Lung (tissue), 11 donors: ENCODE measurements at regions not wholly inside any gene's neighbourhood (a gene's known extent, or its start where the extent isn't known, plus 50 kb on each side); places are given as distances from the start of the nearest gene placed in this dataset.

Experiments used
- ATAC-seq: fragments of 200-7000 bp; cut with Tn5 transposase; one replicate; pipeline ENCODE4 v1.9.1; 2020; ENCODE audit warnings: moderate number of reproducible peaks; ENCODE audit not compliant: insufficient read depth, low FRiP score
- DNase-seq, 3 donors: peaks; one replicate each; pipeline ENCODE4 v3.0.0-alpha.2; 2013 to 2017
- H3K27ac ChIP-seq, 2 donors: one replicate each; pipeline ENCODE4 v1.5.1; 2013; ENCODE audit warnings: mild to moderate bottlenecking in 2 of 2, moderate library complexity in 2 of 2, control low read depth in 1 of 2, inconsistent platforms in 1 of 2, low read depth in 1 of 2, low read length in 1 of 2
- H3K27me3 ChIP-seq, 3 donors: one replicate each; pipeline ENCODE4 v1.5.1; 2013; ENCODE audit warnings: low read length in 2 of 3; ENCODE audit not compliant: control insufficient read depth in 3 of 3, insufficient read depth in 3 of 3
- H3K36me3 ChIP-seq, 4 donors: one replicate each; pipeline ENCODE4 v1.5.1; 2013; ENCODE audit warnings: low read length in 4 of 4, mild to moderate bottlenecking in 1 of 4, moderate library complexity in 1 of 4; ENCODE audit not compliant: control insufficient read depth in 4 of 4, insufficient read depth in 4 of 4
- H3K4me1 ChIP-seq, 5 donors: one replicate each; pipeline ENCODE4 v1.5.1; 2013; ENCODE audit warnings: low read length in 5 of 5, mild to moderate bottlenecking in 2 of 5, moderate library complexity in 1 of 5; ENCODE audit not compliant: control insufficient read depth in 5 of 5, insufficient read depth in 5 of 5
- H3K4me3 ChIP-seq: one replicate; pipeline ENCODE4 v1.5.1; 2013; ENCODE audit warnings: mild to moderate bottlenecking, control low read depth, moderate library complexity
- H3K9ac ChIP-seq, 2 donors: one replicate each; pipeline ENCODE4 v1.5.1; 2013; ENCODE audit warnings: low read length in 2 of 2, control low read depth in 1 of 2; ENCODE audit not compliant: insufficient read depth in 1 of 2
- H3K9me3 ChIP-seq, 4 donors: one replicate each; pipeline ENCODE4 v1.5.1; 2013; ENCODE audit warnings: low read length in 3 of 4, mild to moderate bottlenecking in 1 of 4, moderate library complexity in 1 of 4; ENCODE audit not compliant: control insufficient read depth in 4 of 4, insufficient read depth in 3 of 4
- WGBS, 2 donors: extraction: QIAGEN DNeasy Blood & Tissue Kit; methylation state at CpG; one replicate each; pipeline ENCODE4 v1.1.7; 2013; 5-methylcytosine and 5-hydroxymethylcytosine counted together
- TF ChIP-seq, protein P1 (sequence below): IDR thresholded peaks from 2 replicates; pipeline ENCODE4 v1.5.1; 2012; ENCODE audit warnings: mild to moderate bottlenecking; ENCODE audit errors: control extremely low read depth, extremely low read depth
- donor health status: control.
- donor health status: control.
- donor health status: Bipolar disorder and iron deficiency.
- donor health status: healthy.
- donor health status: DM: yes; HTN: yes; CAD: no.

DNA sequence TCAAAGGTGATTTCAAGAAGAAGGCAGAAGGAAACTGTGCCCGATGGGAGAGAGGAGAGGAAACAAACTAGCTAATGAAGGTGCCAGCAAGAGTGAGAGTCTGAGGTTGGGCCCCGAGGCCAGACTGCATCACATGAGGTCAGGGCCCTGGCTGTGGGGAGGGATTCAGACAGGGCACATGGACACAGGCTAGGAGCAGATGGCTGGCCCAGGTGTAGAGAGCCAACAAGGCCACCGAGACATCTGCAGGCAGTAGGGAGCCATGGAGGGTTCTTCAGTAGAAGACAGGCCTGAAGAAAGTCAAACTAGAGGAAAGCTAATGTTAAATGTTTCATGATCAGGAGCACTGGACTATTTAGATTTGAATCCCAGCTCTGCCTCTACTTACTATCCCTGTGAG, 755.0 kb upstream of the RAB6C start:
- no peaks in the 10 kb centered on the region for H3K9me3 ChIP-seq
- H3K27ac ChIP-seq: no peak overlapping the region
- TF ChIP-seq, protein P1, sequence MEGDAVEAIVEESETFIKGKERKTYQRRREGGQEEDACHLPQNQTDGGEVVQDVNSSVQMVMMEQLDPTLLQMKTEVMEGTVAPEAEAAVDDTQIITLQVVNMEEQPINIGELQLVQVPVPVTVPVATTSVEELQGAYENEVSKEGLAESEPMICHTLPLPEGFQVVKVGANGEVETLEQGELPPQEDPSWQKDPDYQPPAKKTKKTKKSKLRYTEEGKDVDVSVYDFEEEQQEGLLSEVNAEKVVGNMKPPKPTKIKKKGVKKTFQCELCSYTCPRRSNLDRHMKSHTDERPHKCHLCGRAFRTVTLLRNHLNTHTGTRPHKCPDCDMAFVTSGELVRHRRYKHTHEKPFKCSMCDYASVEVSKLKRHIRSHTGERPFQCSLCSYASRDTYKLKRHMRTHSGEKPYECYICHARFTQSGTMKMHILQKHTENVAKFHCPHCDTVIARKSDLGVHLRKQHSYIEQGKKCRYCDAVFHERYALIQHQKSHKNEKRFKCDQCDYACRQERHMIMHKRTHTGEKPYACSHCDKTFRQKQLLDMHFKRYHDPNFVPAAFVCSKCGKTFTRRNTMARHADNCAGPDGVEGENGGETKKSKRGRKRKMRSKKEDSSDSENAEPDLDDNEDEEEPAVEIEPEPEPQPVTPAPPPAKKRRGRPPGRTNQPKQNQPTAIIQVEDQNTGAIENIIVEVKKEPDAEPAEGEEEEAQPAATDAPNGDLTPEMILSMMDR: no peak
- ATAC-seq (no peak), DNase-seq (no peak)
- WGBS, 2 donors: 79 to 85% methylated on average over 3 of the region's 3 CpGs
- H3K4me3 ChIP-seq: no peak overlapping the region
- no peak overlapping the region for H3K9ac ChIP-seq
- H3K36me3 ChIP-seq: no peaks in the 10 kb centered on the region
- no peaks in the 10 kb centered on the region for H3K4me1 ChIP-seq
- no peaks in the 10 kb centered on the region for H3K27me3 ChIP-seq

DNA sequence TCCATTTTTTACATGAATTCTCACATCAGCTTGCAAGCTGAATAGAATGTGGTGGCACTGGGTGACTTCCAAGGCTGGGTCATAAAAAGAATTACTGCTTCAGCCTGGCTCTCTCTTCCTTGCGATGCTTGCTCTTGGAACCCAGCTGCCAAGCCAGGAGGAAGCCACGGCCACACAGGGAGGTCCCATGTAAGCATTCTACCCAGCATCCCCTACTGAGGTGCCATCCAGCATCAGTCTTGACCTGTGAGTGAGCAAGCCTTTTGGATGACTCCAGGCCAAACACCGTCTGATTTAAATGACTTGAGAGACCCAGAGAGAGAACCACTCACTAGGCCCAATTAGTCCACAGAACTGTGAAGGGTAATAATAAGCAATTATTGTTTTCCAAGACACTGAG, 750.3 kb upstream of the RAB6C start:
- TF ChIP-seq, protein P1: no peak

GRCh38 chr2:129229830-129230441, 749.5 kb upstream of the RAB6C start:
- H3K9ac ChIP-seq: no peak overlapping the region
- DNase-seq (no peak), ATAC-seq (no peak)
- H3K9me3 ChIP-seq: peaks cover 0 to 1% (median 0%) of the 10 kb centered on the region in 4 donors
- no peaks in the 10 kb centered on the region for H3K4me1 ChIP-seq
- H3K27me3 ChIP-seq: no peaks in the 10 kb centered on the region
- TF ChIP-seq, protein P1: no peak
- WGBS, 2 donors: 83 to 91% methylated on average over 7 of the region's 7 CpGs
- H3K36me3 ChIP-seq: no peaks in the 10 kb centered on the region
- no peak overlapping the region for H3K27ac ChIP-seq
- H3K4me3 ChIP-seq: no peak overlapping the region

More for the DNA sequence above, 750.3 kb upstream of the RAB6C start:
- Histone ChIP-seq H3K36me3 (no peaks in the 10 kb centered on the region), H3K9me3 (peaks cover 0 to 1% (median 0%) of the 10 kb centered on the region in 4 donors), H3K4me3 (no peak overlapping the region), H3K4me1 (no peaks in the 10 kb centered on the region), H3K27me3 (no peaks in the 10 kb centered on the region), H3K27ac (no peak overlapping the region), H3K9ac (no peak overlapping the region)
- DNase-seq: no peak
- no peak for ATAC-seq
- WGBS, 2 donors: 60 to 62% methylated on average over 3 of the region's 3 CpGs

GRCh38 chr2:129231924-129232323, 747.5 kb upstream of the RAB6C start:
- Histone ChIP-seq H3K9ac (no peak overlapping the region), H3K36me3 (no peaks in the 10 kb centered on the region), H3K27ac (no peak overlapping the region), H3K9me3 (peaks cover 0 to 1% (median 0%) of the 10 kb centered on the region in 4 donors), H3K4me1 (no peaks in the 10 kb centered on the region), H3K4me3 (no peak overlapping the region), H3K27me3 (no peaks in the 10 kb centered on the region)
- ATAC-seq (no peak), DNase-seq (no peak)
- WGBS, 2 donors: 70 to 80% methylated on average over 7 of the region's 7 CpGs
- TF ChIP-seq, protein P1: no peak
